Inflammatory macrophage treated with lipopolysaccharide for 4 hours (primary cell): ENCODE measurements at regions not wholly inside any gene's neighbourhood (a gene's known extent, or its start where the extent isn't known, plus 50 kb on each side); places are given as distances from the start of the nearest gene placed in this dataset.
"Not testable (repeated sequence)": the region's sequence is repeated elsewhere in the genome, so short reads cannot be mapped to it uniquely, and the experiment has no call there.

Experiments
- DNase-seq: peaks from one replicate; pipeline ENCODE4 v3.0.0-alpha.2; 2020

DNA sequence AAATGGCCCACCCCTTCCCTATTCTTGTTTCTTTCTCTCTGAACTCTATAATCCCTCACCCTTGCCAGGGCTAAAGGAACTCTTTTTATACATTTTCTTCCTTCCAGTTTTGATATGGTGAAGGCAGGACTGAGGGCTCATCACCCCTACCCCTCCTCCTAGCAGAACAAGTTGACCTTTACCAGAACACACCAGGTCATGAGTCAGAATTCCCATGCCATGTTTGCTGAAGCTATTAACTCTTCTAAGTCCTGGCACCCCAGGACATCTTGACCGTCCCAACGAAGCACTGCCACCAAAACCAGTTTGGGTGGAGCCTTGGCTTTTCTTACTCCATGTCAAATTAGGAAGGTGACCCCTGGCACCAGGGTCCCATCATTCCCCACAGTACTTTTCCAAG lies 57.5 kb upstream of the DYNLT3 start:
- DNase-seq: no peak

DNA sequence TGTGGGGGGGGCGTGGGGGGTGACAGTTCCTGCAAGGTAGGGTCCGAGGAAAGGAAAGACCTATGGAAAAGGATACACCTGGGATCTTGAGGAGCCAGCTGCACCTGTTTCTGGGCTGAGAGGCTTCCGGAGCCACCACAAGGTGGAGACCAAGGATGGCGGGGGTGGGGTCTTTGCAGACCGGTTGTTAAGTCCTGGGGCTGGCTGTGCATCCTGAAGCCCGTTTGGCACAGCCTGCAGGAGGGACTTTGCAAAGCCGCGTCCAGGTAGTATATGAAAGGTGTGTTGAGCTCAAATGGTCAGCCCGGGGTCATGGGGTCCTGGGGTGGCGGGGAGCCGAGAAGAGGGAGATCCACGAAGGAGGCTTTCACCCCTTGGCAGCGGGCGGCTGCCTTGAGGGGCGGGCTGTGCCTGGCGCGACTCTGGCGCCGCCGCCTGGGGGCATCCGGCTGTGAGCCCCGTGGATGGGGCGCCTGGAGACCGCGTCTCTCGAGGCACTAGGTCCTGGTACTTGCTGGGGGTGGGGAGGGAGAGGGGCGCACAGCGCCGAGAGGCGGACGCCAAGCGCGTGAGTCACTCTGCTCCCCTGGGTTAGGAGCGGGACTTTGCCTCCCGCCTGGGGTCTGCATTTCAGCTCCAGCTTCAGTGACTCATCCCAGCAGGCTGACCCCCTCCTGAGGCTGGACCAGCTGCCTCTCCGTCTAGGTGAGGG lies 58.2 kb upstream of the DYNLT3 start:
- DNase-seq: no peak

DNA sequence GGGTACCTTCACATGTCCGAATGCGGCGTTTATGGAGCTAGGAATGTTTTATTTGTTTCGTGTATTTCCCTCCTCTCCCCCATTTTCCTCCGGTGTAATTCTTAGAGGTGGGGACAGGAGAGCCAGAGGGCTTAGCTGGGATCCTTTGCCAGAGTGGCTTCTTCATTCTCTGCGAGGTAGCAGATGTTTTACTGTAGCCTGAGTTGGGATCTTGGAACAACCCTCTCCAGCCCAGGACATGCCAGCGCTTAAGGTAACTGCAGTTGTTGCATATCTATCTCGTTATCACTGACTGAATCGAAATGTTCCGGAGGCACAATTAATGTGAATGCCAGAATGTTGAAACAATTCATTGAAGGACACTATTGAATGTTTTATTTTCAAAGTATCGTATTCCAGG lies 59.0 kb upstream of the DYNLT3 start:
- DNase-seq: no peak

DNA sequence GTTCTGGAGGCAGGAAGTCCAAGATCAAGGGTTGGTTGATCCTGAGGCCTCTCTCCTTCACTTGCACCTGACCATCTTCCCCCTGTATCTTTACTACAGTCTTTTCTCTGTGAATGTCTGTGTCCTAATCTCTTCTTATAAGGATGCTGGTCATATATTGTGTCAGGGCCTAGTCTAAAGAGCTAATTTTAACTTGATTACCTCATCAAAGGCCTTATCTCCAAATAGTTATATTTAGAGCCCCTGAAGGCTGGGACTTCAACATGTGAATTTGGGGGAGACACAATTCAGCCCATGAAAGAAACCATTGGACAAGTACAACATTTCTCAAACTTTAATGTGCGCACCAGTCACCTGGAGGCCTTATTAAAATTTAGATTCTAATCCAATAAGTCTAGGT lies 62.8 kb upstream of the DYNLT3 start:
- no peak for DNase-seq

DNA sequence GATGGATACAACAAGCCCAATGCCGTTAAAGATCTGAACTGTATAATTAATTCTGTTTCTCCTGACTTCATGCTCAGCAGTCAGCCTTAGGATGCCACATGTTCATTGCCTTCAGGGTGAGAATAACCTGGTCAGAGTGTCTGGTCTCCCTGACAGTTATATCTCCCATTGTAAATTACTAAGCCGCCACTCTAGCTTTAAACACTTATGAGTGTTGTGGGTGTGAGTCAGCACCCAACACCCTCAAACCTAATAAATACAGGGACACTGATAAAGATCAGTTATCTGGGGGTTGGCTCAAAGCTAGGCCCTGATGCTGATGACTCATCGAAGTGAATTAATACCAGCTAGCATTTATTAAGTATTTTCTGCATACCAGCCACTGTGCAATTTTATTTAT lies 64.9 kb upstream of the DYNLT3 start:
- DNase-seq: no peak

DNA sequence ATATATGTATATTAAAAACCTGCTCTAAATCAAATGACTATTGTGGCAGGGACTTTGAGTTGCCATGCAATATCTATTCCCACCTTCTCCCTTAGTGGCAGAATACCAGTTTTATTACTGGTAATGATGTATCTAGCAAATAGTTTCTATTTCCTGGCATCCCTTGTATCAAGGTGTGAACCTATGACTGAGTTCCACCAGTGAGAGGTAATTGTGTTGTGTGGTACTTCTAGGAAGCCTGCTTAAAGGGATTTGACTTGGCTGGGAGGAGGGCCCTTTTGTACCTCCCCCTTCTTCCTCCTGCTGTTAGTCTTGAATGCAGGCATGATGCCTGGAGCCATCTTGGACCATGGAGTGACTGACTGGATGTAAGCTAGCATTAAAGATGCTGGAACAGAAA lies 65.4 kb upstream of the DYNLT3 start:
- no peak for DNase-seq

DNA sequence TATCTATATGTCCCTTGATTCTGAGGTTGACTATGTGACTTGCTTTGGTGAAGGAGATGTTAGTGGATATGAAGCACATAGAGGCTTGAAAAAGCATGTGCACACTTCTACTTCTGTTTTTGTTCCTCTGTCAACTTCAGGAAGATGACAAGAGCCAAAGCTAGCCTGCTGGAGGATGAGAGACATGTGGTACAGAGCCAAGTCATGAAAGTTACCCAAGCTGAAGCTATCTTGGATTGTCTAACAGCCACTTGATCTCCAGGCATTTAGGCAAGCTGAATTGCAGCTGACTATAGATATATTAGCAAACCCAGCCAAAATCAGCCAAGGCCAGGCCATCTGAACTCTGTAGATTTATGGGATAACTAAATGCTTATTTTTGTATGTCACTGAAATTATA lies 70.8 kb upstream of the DYNLT3 start:
- no peak for DNase-seq

DNA sequence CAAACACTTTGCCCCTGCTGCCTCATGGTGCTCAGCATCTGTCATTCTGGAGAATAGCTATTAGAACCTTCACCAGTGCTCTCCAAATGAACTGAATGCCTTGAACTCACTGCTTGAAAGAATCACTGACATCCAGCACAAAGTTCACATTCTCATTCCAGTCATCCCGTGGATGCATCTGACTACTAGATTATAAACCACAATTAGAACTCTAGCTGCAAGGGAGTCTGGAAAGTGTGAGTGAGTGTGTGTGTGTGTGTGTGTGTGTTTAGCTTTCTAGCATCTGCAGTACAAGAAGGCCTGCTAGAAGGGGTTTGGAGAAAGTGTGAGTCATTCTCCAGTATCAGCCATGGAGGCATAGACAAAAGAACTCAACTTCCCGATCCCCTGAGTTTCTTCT lies 71.3 kb upstream of the DYNLT3 start:
- no peak for DNase-seq

DNA sequence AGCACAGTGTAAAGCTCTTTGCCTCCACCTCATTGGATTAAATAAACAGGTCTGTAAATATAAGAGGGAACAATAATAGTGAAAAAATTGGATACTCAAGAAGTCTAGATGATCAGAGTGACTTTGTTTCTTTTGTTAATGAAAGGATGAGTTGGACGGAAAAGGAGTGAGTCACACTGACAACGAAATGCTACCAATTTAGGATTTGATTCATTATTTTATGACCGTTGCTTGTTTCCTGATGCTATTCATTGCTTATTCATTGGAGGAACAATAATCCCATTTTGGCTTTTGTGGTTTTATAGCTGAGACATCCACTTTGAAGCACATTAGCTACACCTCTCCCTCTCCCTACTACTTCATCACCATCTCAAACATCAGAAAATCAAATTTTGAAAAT lies 74.4 kb upstream of the DYNLT3 start:
- DNase-seq: no peak

DNA sequence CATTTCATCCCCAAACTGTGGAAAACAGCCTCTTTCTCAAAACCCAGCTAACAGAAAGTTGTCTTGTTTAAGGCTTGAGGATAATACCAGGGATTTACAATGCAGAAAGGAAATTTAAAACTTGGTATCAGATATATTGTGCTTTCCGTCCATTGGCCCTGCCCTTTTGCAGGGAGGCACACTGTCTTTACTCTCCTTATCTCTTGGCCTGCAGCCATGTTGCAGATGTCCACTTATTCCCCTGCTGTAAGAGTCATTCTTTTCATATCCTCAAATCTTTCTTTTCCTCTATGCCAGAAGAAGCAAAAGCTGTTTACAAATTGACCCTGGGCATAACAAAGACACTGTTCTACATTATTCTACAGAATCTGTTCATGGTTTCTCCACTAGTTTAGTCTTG lies 75.6 kb upstream of the DYNLT3 start:
- no peak for DNase-seq

DNA sequence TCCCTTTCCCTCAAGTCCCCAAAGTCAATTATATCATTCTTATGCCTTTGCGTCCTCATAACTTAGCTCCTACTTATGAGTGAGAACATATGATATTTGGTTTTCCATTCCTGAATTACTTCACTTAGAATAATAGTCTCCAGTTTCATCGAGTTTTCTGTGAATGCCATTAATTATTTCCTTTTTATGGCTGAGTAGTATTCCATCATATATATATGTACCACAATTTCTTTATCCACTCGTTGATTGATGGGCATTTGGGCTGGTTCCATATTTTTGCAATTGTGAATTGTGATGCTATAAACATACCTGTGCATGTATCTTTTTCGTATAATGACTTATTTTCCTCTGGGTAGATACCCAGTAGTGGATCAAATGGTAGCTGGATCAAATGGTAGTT lies 78.4 kb upstream of the DYNLT3 start:
- DNase-seq: not testable (repeated sequence)

DNA sequence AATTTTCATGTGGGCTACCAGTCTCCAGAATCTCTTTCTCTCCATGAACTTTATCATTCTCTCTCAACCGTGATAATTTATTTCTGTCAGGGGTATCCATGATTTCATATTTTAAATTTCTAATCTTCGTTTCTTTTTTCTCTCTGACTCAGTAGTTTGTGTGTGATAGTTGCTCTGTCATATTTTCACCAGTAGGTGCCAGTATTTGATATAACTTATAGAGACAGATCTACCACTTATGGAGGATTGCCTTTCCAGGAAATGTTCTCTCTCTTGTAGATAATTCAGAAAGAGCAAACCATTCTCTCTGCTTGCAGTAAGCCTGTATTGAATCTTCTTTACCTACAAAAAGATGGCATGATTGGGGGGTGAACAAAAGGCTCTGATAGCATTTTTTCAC lies 79.3 kb upstream of the DYNLT3 start:
- peak; percentile 31 for DNase-seq

DNA sequence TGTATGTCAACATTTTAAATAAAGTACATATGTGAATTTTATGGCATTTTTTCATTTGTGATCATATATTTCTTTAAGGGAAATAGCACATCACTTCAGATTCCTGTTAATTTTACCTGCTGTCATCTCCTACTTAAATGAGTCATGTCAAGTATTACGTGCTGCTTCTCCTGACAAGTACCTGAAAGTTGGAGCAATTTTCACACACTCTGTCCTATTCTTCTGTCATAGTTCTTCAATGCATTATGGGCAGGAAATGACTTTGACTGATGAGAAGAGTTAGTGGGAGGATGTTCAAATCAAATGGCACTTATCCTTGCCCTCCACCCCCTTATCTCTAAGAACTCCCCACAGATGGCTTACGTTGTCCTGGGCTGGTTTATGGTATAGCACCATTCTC lies 64.2 kb upstream of the SYTL5 start:
- DNase-seq: no peak

DNA sequence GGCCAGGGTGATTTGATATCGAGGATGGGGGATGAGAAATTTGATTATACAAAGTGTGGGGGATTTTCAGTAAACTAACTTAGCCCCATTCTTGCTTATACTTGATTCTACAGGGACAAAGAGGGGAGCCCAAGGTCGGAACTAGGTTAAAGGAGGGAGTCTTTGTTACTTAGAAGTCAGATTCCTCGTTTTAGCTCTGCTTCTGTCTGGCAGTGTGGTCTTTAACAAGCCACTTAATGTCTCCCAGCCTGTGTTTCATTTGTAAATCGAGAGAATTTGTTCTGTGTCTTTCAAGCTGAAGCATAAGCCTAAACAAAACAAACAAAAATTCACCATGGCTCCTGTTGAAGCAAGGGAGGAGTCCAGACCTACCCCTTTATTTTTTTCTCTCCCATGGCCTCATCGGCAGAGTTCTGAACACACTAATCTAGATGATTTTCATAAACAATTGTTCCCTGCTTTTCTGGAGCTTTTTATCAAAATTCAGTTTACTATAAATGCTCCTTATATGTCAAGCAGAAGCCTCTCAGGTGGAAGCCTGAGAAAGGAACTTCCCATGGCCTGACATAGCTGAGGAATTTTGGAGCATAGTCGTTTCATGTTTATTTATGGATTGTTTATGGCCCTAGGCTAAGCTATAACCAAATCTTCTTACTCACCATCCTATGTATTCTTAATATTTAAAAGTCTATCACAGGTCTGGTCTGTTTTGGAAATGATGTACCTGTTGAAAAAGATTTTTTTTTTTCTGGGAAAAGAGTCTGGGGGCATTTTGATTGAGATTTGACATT lies 62.6 kb upstream of the SYTL5 start:
- no peak for DNase-seq

DNA sequence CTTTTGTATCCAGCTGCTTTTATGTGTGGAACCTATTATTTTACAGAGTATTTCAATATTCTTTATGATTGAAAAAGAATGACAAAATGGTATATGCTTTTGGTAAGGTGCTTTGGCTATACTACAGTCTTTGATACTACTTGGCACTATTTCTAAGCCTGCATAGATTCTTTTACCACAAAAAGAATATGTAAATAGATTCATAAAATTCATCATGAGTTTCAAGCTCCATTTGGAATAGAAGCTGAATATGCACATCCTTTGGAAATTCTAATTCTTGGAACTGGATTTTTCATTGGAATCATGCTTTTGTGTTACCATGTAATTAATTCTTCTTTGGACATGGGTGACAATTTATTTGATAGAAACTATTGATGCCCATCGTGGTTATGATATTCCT lies 60.2 kb upstream of the SYTL5 start:
- no peak for DNase-seq

DNA sequence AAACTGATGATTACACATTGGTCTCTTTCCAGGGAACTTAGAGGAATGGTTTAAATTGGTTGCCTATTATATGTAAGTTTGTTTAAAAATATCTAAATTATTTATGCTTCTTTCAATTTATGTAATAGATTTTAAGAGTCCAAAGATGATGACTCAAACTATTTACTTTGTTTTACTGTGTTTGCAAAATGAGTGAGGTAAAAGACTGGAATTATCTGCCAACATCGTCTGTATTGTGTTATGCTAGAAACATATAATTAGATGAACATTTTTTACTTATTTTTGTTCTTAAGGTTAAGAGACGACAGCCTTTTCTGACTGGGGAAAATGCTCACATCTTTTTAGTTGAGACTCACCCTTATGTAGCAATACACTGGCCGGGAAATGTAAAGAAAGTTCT lies 51.1 kb upstream of the SYTL5 start:
- DNase-seq: no peak

DNA sequence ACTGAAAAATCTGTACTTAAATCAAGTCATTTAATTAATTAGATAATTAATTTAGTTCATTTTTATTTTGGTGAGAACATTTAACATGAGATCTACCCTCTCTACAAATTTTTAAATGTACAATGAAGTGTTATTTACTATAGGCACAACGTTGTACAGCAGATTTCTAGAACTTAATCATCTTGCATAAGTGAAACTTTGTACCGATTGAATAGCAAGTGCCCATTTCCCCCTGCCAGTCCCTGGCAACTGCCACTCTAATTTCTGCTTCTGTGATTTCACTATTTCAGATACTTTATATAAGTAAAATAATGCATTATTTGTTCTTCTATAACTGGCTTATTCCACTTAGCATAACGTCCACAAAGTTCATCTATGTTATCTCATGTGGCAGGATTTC lies 50.1 kb upstream of the SYTL5 start:
- DNase-seq: no peak
